ENCODE measurements at regions not wholly inside any gene's neighbourhood (a gene's known extent, or its start where the extent isn't known, plus 50 kb on each side); places are given as distances from the start of the nearest gene placed in this dataset.
A peak's percentile ranks its signal among the peaks of the same experiment; 100 is the strongest.
"Not testable (repeated sequence)": the region's sequence is repeated elsewhere in the genome, so short reads cannot be mapped to it uniquely, and the experiment has no call there.

DNA sequence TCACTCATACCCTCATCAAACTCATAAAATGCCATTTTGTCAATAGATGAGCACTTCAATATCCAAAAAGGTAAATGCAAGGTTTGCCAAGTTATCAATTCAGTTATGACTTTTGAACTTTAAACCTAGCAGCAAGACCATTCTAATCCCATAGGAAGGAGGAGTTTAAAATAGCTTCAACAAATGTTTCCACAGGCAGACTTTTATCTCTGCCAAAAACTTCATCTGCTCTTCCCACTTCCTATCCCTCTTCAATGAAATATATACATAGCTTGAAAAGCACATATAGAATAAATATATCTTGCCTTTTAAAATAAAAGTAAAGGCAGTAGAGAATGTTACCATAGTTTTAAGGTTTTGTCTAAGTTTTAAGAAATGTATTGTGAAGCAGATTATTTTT is 1749.1 kb upstream of the SEL1L start:
- Histone ChIP-seq H3K4me2 (no peak overlapping the region), H3K27me3 (no peaks in the 10 kb centered on the region), H3K9me3 (replicated peaks in 1 of 11) (no peaks in the 10 kb centered on the region), H3K4me3 (no peak overlapping the region), H3K27ac (no peak overlapping the region), H3K9ac (no peak overlapping the region), H3K4me1 (no peaks in the 10 kb centered on the region), H3K36me3 (no peaks in the 10 kb centered on the region), H4K20me1 (no peaks in the 10 kb centered on the region)
- TF ChIP-seq Cebpa-rat (IDR thresholded peaks at IDR 0.05) = no peak

DNA sequence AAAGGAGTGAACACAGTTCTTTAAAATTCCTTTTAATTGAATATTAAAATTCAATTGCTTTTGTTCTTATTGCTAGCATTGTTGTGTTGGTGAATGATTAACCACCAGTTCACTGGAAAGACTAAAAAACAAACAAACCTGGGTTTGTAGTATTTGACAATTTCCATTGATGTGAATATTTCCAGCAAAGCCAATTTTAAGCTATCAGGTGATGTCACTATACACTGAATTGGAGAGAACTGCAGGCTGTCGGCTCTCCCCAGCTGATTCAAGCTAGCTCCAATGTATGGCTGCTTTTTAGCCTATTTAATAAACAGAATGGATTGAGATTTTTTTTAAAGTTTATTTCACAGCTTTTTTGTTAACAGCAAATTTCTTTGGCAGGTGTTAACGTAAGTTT is 1753.6 kb upstream of the SEL1L start:
- TF ChIP-seq Cebpa-rat (IDR thresholded peaks at IDR 0.05) = no peak
- H3K27me3 ChIP-seq = no peaks in the 10 kb centered on the region
- H3K4me3 ChIP-seq = no peak overlapping the region
- no peak overlapping the region for H3K27ac ChIP-seq
- no peak overlapping the region for H3K9ac ChIP-seq
- H3K9me3 ChIP-seq (replicated peaks in 1 of 11) = no peaks in the 10 kb centered on the region
- no peaks in the 10 kb centered on the region for H4K20me1 ChIP-seq
- no peaks in the 10 kb centered on the region for H3K36me3 ChIP-seq
- H3K4me1 ChIP-seq = peaks cover 0 to 17% (median 0%) of the 10 kb centered on the region in 10 experiments; a peak in 5 of 20 replicates
- no peak overlapping the region for H3K4me2 ChIP-seq

DNA sequence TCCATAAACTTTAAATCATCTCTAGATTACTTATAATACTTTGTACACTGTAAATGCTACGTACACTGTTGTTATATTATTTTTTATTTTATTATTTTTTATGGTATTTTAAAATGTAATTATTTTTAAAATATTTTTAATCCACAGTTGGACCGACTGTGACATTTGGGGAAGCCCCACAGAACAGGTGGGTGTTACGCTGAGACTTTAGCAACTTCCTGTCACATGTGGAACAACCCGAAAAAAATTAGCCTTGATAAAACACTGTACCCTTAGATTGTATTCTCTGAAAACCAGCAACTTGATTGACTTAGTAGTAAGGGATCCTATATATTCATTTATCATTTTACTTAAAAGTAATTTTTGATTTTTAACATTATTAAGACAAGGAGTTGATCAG is 1755.7 kb upstream of the SEL1L start:
- Histone ChIP-seq H3K27ac (no peak overlapping the region), H3K9ac (no peak overlapping the region), H3K9me3 (replicated peaks in 1 of 11) (no peaks in the 10 kb centered on the region), H3K27me3 (no peaks in the 10 kb centered on the region), H3K4me2 (no peak overlapping the region), H3K4me1 (peaks cover 0 to 17% (median 0%) of the 10 kb centered on the region in 10 experiments; a peak in 5 of 20 replicates), H4K20me1 (no peaks in the 10 kb centered on the region), H3K4me3 (no peak overlapping the region), H3K36me3 (no peaks in the 10 kb centered on the region)
- no peak for TF ChIP-seq Cebpa-rat (IDR thresholded peaks at IDR 0.05)

DNA sequence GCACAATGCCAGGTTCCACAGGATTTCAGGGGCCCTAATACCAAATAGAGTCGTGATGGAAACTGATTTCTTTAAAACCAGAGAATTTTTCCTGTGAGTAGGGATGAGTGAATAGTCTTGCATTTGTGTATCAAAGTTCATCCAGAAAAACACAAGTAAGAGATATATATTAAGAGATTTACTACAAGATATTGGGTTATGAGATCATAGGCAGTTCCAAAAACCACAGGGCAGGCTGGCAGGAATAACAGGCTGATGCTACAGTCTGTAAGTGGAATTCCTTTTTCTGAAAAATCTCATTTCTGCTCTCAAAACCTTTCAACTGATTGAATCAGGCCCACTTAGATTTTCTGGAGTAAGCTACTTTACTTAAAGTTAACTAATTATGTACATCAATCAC is 1756.2 kb upstream of the SEL1L start:
- H3K27ac ChIP-seq = no peak overlapping the region; a peak in 1 of 22 replicates
- H3K4me3 ChIP-seq = no peak overlapping the region
- no peak overlapping the region for H3K4me2 ChIP-seq
- no peak overlapping the region for H3K9ac ChIP-seq
- H3K27me3 ChIP-seq = no peaks in the 10 kb centered on the region
- no peaks in the 10 kb centered on the region for H4K20me1 ChIP-seq
- no peaks in the 10 kb centered on the region for H3K36me3 ChIP-seq
- peaks cover 0 to 17% (median 0%) of the 10 kb centered on the region in 10 experiments; a peak in 5 of 20 replicates for H3K4me1 ChIP-seq
- H3K9me3 ChIP-seq (replicated peaks in 1 of 11) = no peaks in the 10 kb centered on the region
- no peak for TF ChIP-seq Cebpa-rat (IDR thresholded peaks at IDR 0.05)

DNA sequence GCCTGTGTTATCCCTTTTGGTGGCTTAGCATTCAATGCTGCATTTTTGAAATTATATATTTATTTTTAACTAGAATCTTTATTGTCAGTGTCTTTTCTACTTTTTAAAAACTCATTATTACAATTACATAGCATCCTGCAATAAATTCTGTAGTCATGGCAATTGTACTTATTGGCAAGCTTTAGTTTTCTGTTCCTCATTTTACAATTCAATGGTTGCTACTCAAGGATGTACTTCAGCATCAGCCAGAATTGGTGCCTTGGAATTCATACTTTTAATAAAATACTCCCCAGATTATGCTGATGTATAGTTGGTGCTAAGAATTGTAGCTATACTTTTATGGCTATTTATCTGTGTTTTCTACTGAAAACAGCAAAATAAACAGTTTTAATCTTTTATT is 1756.8 kb upstream of the SEL1L start:
- TF ChIP-seq Cebpa-rat (IDR thresholded peaks at IDR 0.05) = no peak
- no peaks in the 10 kb centered on the region for H3K9me3 ChIP-seq (replicated peaks in 1 of 11)
- no peaks in the 10 kb centered on the region for H3K27me3 ChIP-seq
- H3K4me1 ChIP-seq = peaks cover 0 to 17% (median 0%) of the 10 kb centered on the region in 10 experiments; a peak in 5 of 20 replicates
- H3K36me3 ChIP-seq = no peaks in the 10 kb centered on the region
- H3K4me3 ChIP-seq = no peak overlapping the region
- H4K20me1 ChIP-seq = no peaks in the 10 kb centered on the region
- H3K27ac ChIP-seq = no peak overlapping the region; a peak in 1 of 22 replicates
- no peak overlapping the region for H3K9ac ChIP-seq
- no peak overlapping the region for H3K4me2 ChIP-seq

DNA sequence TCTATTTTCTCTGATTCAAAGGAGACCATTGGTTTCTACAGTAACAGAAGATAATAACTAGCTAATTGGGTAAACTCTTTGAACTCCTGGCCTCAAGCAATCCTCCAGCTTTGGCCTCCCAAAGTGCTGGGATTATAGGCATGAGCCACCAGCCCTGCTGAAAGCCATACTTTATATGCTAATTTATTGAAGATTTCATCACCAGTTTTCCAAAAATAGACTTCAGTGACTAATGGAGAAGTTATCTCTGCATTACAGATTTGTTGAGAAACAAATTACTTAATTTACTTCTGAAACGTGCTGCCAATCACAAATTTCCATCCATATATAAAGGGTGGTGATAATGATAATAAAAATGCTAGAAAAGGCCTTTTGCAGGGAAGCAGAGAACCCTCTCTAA is 1758.1 kb upstream of the SEL1L start:
- TF ChIP-seq Cebpa-rat (IDR thresholded peaks at IDR 0.05) = no peak
- no peaks in the 10 kb centered on the region for H3K27me3 ChIP-seq
- H3K4me1 ChIP-seq = peaks cover 0 to 17% (median 0%) of the 10 kb centered on the region in 10 experiments; a peak in 5 of 20 replicates
- no peak overlapping the region for H3K9ac ChIP-seq
- peak overlapping the region in 3 of 11 experiments; percentile 5 to 36 (median 15); a peak in 2 of 22 replicates for H3K4me2 ChIP-seq
- H3K27ac ChIP-seq = no peak overlapping the region
- H3K36me3 ChIP-seq = no peaks in the 10 kb centered on the region
- H3K9me3 ChIP-seq (replicated peaks in 1 of 11) = no peaks in the 10 kb centered on the region; a peak in 1 of 22 replicates
- no peak overlapping the region for H3K4me3 ChIP-seq
- H4K20me1 ChIP-seq = no peaks in the 10 kb centered on the region

DNA sequence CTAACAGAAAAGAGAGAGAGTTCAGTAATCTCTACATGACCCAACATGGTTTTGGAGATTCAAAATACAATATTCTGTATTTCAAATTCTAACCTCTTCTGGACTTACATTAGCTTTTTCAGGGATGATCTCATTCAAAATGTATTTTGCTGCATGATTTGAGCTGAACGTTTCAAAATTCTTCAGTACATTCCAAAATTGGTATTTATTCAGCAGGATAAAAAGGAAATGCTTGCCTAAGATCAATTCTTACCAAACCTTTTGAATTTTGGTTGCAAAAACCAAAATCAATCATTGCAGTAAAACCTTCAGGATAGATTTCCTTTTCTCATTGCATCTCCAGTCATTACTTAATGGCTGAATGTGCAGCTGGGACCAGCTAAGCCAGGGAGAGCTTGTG is 1761.3 kb upstream of the SEL1L start:
- H3K4me2 ChIP-seq = no peak overlapping the region
- peaks cover 0 to 8% (median 0%) of the 10 kb centered on the region in 10 experiments; a peak in 5 of 20 replicates for H3K4me1 ChIP-seq
- H3K27me3 ChIP-seq = no peaks in the 10 kb centered on the region
- no peaks in the 10 kb centered on the region for H3K36me3 ChIP-seq
- no peak for TF ChIP-seq Cebpa-rat (IDR thresholded peaks at IDR 0.05)
- no peak overlapping the region for H3K9ac ChIP-seq
- H3K9me3 ChIP-seq (replicated peaks in 1 of 11) = peaks cover 0 to 8% (median 0%) of the 10 kb centered on the region in 11 experiments; a peak in 6 of 22 replicates
- H3K27ac ChIP-seq = no peak overlapping the region
- no peaks in the 10 kb centered on the region for H4K20me1 ChIP-seq
- H3K4me3 ChIP-seq = no peak overlapping the region

DNA sequence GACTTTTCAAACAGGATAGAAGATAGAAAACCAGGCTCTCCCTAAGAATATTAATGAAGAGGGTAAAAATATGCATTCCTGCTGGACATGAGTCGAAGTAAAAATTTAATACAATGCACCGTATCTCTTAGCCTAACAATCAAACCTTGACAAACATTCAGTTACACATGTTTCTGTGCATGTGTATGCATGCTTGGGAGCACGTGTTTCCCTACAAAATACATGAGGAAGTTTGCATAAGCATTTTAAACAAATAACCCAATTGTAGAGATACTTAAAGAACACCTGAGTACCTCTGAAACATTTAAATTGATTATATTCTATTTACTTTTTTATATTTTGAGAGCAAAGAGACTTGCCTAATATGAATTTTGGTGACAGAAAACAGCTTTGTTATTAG is 1763.7 kb upstream of the SEL1L start:
- no peaks in the 10 kb centered on the region for H4K20me1 ChIP-seq
- H3K4me3 ChIP-seq = no peak overlapping the region
- H3K27ac ChIP-seq = no peak overlapping the region
- no peaks in the 10 kb centered on the region for H3K36me3 ChIP-seq
- H3K4me1 ChIP-seq = no peaks in the 10 kb centered on the region
- H3K4me2 ChIP-seq = no peak overlapping the region
- no peaks in the 10 kb centered on the region for H3K27me3 ChIP-seq
- H3K9ac ChIP-seq = no peak overlapping the region
- TF ChIP-seq Cebpa-rat (IDR thresholded peaks at IDR 0.05) = no peak
- peaks cover 0 to 8% (median 0%) of the 10 kb centered on the region in 11 experiments; a peak in 6 of 22 replicates for H3K9me3 ChIP-seq (replicated peaks in 1 of 11)

DNA sequence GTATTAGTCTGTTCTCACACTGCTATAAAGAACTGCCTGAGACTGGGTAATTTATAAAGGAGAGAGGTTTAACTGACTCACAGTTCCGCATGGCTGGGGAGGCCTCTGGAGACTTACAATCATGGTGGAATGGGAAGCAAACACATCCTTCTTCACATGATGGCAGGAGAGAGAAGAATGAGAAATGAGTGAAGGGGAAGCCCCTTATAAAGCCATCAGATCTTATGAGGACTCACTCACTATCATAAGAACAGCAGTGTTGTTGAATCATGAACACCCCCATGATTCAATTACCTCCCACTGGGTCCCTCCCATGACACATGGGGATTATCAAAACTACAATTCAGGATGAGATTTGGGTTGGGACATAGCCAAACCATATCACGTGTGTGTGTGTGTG is 1764.4 kb upstream of the SEL1L start:
- H3K27me3 ChIP-seq; H3K4me2 ChIP-seq; H4K20me1 ChIP-seq; H3K4me3 ChIP-seq; H3K9me3 ChIP-seq (replicated peaks in 1 of 11); H3K36me3 ChIP-seq; H3K9ac ChIP-seq; H3K27ac ChIP-seq; H3K4me1 ChIP-seq: not testable (repeated sequence)

DNA sequence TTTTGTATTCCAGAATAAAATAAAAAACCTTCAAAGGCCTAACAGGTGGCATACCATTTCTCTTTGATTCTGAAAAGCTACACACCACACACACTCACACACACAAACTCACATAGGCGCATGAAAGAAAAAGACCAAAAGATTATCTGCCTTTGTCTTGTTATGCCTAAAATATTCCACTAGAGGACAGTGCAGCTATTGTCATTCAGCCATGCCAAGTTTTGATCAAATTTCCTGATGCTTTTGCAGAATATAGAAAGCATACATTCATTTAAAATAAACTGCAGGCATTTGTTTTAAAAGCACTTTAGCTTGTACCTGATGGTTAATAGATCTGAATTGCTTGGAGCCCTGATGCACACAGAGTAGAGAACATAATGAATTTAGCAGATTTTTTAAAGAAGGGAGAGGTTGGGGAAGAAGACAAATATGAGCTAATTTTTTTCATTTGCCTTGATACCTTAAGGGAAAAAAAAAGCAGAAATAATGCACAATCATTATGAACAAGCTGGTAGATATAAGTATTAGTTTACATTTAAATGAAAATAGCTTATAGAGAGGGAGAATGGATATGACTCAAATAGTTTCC is 1766.9 kb upstream of the SEL1L start:
- Histone ChIP-seq H3K9me3 (replicated peaks in 1 of 11) (peaks cover 0 to 8% (median 0%) of the 10 kb centered on the region in 11 experiments; a peak in 6 of 22 replicates), H3K4me2 (no peak overlapping the region), H3K4me1 (no peaks in the 10 kb centered on the region), H3K4me3 (no peak overlapping the region), H3K27ac (no peak overlapping the region), H3K9ac (no peak overlapping the region), H4K20me1 (no peaks in the 10 kb centered on the region), H3K36me3 (no peaks in the 10 kb centered on the region), H3K27me3 (no peaks in the 10 kb centered on the region)
- no peak for TF ChIP-seq Cebpa-rat (IDR thresholded peaks at IDR 0.05)

Measured in BLaER1 treated with 17β-estradiol and CSF1 and Interleukin-3, amounts not matched to agents 10 nM and 100 nM (cell line).